Stomach (tissue), 8 donors: ENCODE measurements at regions not wholly inside any gene's neighbourhood (a gene's known extent, or its start where the extent isn't known, plus 50 kb on each side); places are given as distances from the start of the nearest gene placed in this dataset.

Source experiments
- DNase-seq, 2 donors: peaks; one replicate each; pipeline versions ENCODE4 v3.0.0 to v3.0.0-alpha.2; 2013 to 2019
- H3K27ac ChIP-seq, 5 donors: fragments of 200-600 bp in 4 of 5; sonication (generic) in 4 of 5; one replicate each; pipeline ENCODE4 v1.5.1; 2013 to 2019; ENCODE audit warnings: mild to moderate bottlenecking in 1 of 5, moderate library complexity in 1 of 5
- H3K27me3 ChIP-seq, 3 donors: fragments of 200-600 bp; sonication (generic); one replicate each; pipeline ENCODE4 v1.5.1; 2017 to 2019; ENCODE audit warnings: mixed run types in 1 of 3
- H3K36me3 ChIP-seq, 4 donors: fragments of 200-600 bp; sonication (generic); 1 replicate in 3 of 4; 2 replicates in 1 of 4; pipeline ENCODE4 v1.5.1; 2016 to 2019
- H3K4me1 ChIP-seq, 4 donors: fragments of 200-600 bp; sonication (generic); one replicate each; pipeline ENCODE4 v1.5.1; 2016 to 2019
- H3K4me3 ChIP-seq, 4 donors: fragments of 200-600 bp; sonication (generic) in 3 of 4; one replicate each; pipeline ENCODE4 v1.5.1; 2016 to 2019; ENCODE audit warnings: mild to moderate bottlenecking in 1 of 4
- H3K9me3 ChIP-seq, 4 donors: fragments of 200-600 bp; sonication (generic); one replicate each; pipeline ENCODE4 v1.5.1; 2016 to 2019
- EP300 ChIP-seq: sonication (generic); formaldehyde crosslinking; IDR thresholded peaks from one replicate; pipeline ENCODE4 v1.6.1; 2017; ENCODE audit warnings: antibody characterized with exemption
- POLR2A ChIP-seq, 4 donors: fragments of 450-650 bp; IDR thresholded peaks; one replicate each; pipeline ENCODE4 v1.6.1; 2016; ENCODE audit warnings: antibody characterized with exemption in 4 of 4, control low read depth in 2 of 4, mild to moderate bottlenecking in 1 of 4, moderate library complexity in 1 of 4
- POLR2AphosphoS5 ChIP-seq, 3 donors: sonication (generic); formaldehyde crosslinking; IDR thresholded peaks; one replicate each; pipeline ENCODE4 v1.6.1; 2016; ENCODE audit warnings: antibody characterized with exemption in 3 of 3
- WGBS, 5 donors: extraction: QIAGEN DNeasy Blood & Tissue Kit in 3 of 5; methylation state at CpG; one replicate each; pipeline versions ENCODE4 v1.1.5 to v1.1.7; 2013 to 2018; 5-methylcytosine and 5-hydroxymethylcytosine counted together
- intact Hi-C: fragments of 100-400 bp; cut with DNase I; formaldehyde crosslinking; loops from one replicate; pipeline ENCODE4 v1.15.1; 2023; ENCODE audit warnings: low total_unique reads
- small RNA-seq, 4 donors: library from RNA; depleted of rRNA; stranded (forward); fragments of <200 nt; gene quantifications; one replicate each; pipeline ENCODE3, GENCODE V24; 2016
- TF ChIP-seq, protein P1 (sequence below), 7 experiments: fragments of 450-650 bp in 4 of 7; fragments of 200-600 bp in 3 of 7; sonication (generic) in 3 of 7; IDR thresholded peaks; one replicate each; pipeline ENCODE4 v1.5.1; 2016 to 2019; ENCODE audit warnings: antibody characterized with exemption in 7 of 7, control low read depth in 2 of 7, mild to moderate bottlenecking in 1 of 7
- donor health status: healthy with polysubstance abuse.
- donor health status: Bipolar disorder and iron deficiency.
- donor health status: healthy.

DNA sequence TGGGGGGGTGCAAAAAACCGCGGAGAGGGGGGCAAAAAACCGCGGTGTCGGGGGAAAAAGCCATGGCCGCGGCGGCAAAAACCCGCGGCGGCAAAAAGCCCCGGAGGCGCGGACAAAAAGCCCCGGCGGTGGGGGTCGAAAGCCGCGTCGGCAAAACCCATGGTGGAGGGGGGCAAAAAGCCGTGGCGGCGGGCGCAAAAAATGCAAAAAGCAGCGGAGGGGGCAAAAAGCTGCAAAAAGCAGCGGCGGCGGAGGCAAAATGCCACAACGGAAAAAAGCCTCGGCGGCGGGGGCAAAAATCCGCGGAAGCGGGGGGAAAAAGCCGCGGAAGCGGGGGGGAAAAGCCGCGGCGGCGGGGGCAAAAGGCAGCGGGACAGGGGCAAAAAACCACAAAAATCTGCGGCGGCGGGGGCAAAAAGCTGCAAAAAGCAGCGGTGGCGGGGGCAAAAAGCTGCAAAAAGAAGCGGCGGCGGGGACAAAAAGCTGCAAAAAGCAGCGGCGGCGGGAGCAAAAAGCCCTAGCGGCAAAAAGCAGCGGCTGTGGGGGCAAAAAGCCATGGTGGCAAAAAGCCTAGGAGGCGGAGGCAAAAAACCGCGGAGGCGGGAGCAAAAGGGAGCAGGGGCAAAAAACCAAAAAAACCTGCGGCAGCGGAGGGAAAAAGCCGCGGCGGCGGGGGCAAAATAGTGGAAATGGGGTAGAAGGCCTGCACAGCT is 418.9 kb downstream of the ZNF716 start:
- no peak overlapping the region for H3K27ac ChIP-seq
- TF ChIP-seq POLR2AphosphoS5 (IDR thresholded peaks at IDR 0.05): no peak
- no peak for TF ChIP-seq EP300
- no peak for TF ChIP-seq POLR2A (IDR thresholded peaks at IDR 0.05)
- TF ChIP-seq, protein P1, sequence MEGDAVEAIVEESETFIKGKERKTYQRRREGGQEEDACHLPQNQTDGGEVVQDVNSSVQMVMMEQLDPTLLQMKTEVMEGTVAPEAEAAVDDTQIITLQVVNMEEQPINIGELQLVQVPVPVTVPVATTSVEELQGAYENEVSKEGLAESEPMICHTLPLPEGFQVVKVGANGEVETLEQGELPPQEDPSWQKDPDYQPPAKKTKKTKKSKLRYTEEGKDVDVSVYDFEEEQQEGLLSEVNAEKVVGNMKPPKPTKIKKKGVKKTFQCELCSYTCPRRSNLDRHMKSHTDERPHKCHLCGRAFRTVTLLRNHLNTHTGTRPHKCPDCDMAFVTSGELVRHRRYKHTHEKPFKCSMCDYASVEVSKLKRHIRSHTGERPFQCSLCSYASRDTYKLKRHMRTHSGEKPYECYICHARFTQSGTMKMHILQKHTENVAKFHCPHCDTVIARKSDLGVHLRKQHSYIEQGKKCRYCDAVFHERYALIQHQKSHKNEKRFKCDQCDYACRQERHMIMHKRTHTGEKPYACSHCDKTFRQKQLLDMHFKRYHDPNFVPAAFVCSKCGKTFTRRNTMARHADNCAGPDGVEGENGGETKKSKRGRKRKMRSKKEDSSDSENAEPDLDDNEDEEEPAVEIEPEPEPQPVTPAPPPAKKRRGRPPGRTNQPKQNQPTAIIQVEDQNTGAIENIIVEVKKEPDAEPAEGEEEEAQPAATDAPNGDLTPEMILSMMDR (IDR thresholded peaks at IDR 0.05): no peak
- peaks cover 4 to 25% (median 18%) of the 10 kb centered on the region in 4 donors for H3K9me3 ChIP-seq
- intact Hi-C loops: no loop called here
- no peaks in the 10 kb centered on the region for H3K36me3 ChIP-seq
- WGBS, 5 donors: 11 to 33% (median 14%) methylated on average over 65 to 66 of the region's 66 CpGs
- peak in 1 of 2 donors; percentile 2 for DNase-seq
- peaks cover 0 to 18% (median 7%) of the 10 kb centered on the region in 4 donors for H3K4me1 ChIP-seq
- H3K4me3 ChIP-seq: peak overlapping the region; percentile 9 to 54 (median 47)
- H3K27me3 ChIP-seq: peaks cover 12 to 43% (median 16%) of the 10 kb centered on the region in 3 donors

Small RNA genes in the stretch of these regions (small RNA-seq; reads per million reads assigned to genes)
- 0 reads per million in 4 donors for gene AC023141.11
- gene AC023141.12: 0 reads per million in 4 donors
- 0 reads per million in 4 donors for gene AC023141.8
